ENCODE measurements at regions not wholly inside any gene's neighbourhood (a gene's known extent, or its start where the extent isn't known, plus 50 kb on each side); places are given as distances from the start of the nearest gene placed in this dataset.
A peak's percentile ranks its signal among the peaks of the same experiment; 100 is the strongest.

DNA sequence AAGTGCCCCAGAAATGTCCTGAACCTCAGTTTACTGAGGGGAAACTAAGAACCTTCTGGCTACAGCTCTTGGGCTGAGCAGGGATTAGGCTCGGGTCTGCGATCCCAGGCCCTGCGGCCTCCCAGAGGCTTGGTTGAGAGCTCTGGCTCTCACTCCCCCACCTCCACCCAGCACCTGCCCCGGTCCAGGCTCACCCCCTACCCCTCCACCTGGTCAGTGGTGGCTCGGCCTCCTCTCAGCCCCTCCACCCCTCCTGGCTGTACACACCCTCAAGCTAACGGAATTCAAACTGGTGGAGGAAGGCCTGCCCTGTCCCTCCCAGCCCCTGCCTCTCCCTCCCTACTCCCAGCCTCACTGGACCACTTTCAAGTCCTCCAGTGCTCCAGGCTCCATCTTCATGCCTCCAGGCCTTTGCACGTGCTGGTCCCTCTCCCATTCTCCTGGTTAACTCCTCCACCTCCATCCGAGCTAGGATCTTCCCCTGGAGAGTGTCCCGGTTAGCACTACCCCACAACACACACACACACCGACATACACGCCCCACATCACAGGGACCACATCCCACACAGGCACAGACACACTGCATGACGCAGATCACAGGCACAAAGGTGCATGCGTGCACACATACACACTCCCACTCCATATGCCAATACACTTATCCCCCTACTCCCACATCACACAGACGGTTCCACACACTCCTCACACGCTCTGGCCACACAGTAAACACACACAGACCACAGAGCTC is 130.9 kb downstream of the C9orf50 start:
- no peak for DNase-seq (ENCODE audit: low spot score)

DNA sequence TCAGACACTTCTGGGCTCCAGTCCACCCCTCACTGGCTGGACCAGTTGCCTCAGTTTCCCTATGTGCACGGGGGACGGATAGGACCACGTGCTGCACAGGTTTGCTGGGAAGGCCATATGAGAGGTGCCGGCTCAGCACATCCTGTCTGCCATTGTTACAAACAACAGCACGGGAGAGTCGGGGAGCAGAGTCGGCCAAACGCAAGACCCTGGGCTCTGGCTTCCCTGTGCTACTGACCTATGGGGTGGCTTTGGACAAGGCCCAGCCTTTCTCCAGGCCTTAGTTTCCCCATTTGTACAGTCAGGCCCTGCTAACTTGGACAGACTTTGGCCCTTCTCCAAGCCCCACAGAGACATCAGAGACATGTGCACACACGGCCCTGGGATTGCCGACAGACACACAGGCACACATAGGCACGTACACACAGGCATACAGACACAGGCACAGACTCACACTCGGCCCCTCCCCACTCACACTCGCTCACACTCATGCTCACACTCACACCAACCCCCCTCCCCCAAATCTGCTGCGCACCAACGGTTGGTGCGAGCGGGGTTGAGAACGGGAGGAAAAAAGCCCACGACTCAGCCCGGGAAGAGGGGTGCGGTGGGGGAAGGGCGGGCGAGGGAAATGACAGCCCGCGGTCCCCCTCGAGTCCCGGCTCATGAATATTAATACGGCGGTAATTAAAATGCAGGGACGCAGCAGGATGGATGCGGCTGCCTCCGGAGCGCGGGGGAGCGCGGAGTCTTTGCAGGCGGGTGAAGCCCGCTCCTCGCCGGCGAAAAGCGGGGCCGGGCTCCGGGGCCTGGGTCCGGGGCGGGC is 133.0 kb downstream of the C9orf50 start:
- DNase-seq (ENCODE audit: low spot score): peak; percentile 77

DNA sequence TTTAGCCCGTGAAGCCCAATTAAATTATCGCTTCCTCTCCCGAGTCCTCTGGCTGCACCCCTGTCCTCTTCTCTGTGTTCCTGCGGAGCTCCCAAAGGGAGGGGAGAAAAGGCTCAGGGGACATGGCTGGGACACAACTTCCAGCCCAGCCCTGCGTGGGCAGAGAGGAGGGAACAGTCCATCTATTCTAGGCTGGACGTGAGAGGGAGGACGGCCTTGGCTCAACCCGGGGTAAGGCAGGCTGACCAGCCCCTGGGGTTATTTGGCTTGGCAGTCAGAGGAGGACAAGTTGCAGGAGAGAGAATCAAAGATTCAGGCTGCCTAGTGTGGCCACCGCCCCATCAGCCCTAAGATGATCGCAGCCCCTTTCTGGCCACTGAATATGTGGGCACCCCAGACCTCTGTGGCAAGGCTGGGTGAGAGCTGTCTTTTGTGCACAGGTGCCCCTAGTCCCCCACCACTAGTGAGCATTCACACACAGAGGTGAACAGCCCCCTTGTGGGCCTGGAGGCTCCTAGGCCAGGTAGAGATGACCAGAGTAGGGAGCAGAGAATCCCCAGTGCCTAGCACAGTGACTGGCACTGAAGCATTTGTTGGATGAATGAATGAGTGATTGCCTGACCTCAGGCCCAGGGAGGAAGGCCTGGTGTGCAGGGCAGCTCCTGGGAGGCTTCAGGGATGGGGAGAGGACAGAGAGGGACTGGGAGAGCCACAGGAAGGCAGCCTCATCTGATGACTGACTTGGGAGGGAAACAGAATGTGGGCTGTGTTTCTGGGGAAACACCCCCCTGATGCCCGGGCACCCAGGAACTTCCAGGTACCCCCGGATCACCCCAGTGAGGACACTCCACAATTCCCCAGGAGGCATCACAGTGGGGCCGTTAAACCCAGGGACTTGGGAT is 133.9 kb downstream of the C9orf50 start:
- peak; percentile 85 for DNase-seq (ENCODE audit: low spot score)

DNA sequence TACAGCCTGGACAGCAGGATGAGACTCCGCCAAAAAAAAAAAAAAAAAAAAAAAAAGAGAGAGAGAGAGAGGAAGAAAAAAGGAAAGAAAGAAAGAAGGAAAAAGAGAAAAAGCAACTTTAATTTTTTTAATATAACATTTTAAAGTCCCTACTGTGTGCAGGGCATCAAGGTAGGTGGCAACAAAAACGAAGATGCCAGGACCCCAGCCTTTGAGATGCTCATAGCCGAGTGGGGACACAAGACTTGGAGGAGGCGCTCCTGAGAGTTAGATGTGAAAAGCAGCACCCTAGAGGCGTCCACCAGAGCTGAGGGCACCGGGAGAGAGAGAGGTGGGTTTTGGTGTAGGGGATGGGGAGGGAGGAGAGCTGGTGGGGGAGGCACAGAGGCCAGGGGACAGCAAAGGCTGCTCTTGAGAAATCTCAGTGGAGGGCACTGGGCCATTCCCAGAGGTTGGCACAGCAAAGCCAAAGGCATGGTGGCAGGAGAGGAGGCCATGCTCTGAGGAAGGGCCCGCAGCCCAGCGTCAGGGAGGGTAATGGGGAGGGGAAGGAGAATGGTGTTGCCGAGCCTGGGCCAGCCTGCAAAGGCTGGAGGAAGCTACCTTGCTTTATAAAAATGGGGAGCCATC is 135.6 kb downstream of the C9orf50 start:
- DNase-seq (ENCODE audit: low spot score): no peak

DNA sequence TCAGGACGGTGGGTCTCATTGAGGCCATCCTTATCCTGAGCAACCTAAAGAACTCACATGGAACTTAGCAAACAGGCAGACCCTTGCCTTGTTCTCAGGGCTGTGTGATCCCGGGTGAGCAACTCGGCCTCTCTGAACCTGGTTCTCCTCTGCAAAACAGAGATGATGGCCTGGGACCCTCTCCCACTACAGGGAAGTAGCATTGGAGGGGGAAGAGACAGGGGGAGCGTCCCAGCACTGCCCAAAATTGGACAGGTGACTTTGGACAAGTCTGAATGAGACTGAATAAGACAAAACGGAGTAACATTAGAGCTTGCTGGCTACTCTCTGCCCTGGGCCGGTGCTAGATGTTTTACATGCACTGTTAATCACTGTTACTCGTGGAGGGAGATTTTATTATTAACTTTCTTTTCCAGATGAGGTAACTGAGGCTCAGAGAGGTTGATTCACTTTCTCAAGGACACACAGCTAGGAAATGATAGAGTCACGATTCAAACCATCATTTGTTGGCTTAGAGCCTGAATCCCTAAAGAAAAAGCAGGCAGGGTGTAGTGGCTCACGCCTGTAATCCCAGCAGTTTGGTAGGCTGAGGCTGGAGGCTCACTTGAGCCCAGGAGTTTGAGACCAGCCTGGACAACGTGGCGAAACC is 136.4 kb downstream of the C9orf50 start:
- no peak for DNase-seq (ENCODE audit: low spot score)

DNA sequence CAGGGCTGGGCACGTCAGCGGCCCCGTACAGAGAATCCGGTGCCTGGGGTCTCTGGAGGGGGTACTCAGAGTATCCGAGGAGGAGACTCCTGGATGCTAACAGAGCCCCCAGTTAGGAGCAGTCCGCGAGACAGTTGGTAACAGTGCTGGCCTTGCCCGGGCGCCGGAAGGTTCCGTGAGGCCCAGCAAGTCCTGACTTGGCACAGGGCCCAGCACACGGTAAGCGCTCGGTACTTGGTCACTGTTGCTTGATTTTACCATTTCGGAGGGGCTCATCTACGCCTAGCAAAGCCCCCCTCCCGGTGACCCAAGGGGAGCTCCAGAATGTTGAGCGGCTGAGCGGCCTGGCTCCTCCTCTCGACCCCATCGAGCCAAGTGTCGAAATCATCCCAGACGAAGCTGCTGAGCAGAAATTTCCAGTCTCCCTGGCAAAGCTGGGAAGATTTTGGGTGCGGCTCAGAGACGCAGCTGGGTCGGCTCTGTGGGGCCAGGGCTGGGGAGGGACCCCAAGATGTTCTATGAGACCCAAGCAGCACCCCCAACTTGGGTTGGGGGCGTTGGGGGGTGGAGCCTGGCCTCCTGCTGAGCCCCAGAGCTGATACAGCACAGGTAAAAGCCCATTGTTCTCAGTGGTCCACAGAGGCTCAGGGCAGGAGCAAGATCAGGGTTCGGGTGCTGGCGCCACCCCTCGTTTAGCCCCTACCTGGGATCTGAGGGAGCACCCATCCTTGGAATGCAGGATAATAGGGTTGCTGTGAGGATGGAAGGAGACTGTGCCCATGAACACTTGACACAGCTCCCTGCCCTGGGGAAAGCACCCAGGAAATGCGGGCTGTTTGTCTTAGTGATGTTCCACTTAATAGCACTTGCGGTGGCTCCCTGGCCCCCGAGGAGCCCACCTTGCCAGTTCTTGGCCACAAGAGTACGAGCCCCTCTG is 137.2 kb downstream of the C9orf50 start:
- DNase-seq (ENCODE audit: low spot score): peak; percentile 92

DNA sequence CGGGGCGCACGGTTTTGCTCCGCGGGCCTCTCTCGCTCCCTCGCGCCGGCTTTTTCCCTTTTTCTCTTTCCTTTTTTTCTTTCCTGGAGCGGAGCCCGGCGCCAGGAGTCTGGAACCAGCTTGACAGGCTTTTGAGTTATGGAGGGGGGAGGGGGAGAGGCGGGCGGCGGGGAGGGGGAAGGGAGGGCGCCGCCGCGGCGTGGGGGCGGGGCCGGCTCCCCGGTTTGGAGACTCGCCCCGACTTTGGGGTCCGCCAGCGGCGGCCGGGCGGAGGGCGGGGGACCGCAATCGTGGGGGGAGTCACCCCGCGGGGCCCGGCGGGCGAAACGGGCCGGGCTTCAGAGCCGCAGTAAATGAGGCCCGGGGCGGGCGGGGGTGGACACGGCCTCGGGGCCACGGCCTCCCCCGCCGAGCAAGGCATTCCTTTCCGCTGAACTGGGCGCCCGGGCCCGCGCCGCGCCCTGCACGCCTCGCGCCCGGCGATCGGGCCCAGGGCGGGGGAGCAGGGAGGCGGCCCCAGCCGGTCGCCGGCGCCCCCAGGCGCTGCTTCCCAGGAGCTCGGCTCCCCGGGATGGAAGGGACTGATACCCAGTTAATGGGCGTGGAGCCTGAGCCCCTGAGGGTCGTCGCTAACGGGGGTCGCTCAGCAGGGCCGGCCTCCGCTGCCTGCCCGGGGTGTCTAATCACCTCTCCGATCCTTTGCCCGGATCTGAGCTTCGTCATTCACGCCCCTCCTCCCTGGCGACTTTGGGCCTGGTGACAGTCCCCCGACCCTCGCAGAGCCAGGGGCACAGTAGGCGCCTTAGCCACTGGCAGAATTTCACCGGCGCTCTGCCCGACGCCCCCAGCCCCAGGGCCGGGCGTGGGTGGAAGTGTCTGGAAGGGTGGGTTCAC is 138.1 kb downstream of the C9orf50 start:
- peak; percentile 93 for DNase-seq (ENCODE audit: low spot score)

DNA sequence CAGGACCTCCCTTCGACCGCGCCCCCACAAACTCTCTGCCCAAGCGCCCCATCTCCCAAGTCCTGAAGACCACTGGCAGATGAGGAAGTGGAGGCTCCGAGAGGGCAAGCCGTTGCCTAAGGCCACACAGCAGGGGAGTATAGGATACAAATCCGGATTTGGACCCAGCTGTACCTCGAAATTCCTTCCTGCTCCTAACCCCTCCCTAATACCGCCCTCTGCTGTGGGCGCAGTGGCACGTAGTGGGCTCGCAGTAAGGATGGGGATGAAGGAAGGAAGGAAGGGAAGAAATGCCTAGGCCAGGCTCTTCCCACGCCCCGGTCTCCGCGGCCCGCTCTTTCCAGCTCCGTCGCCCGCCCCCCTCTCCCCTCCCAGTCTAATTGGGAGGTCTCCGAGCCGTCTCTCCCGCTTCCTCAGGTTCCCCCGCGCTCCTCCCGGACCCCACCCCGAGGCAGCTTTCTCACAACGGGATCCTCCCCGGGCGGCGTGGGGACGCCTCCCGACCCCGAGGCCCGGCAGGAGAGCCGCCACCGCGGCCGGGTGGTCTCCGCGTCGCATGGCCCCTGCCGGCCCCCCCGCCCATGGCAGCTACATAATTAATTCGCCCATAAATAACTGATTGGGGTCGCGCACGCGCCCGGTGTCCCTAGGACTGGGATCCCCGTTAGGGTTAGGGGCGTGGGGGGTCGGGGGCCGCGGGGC is 138.9 kb downstream of the C9orf50 start:
- DNase-seq (ENCODE audit: low spot score): peak; percentile 51

DNA sequence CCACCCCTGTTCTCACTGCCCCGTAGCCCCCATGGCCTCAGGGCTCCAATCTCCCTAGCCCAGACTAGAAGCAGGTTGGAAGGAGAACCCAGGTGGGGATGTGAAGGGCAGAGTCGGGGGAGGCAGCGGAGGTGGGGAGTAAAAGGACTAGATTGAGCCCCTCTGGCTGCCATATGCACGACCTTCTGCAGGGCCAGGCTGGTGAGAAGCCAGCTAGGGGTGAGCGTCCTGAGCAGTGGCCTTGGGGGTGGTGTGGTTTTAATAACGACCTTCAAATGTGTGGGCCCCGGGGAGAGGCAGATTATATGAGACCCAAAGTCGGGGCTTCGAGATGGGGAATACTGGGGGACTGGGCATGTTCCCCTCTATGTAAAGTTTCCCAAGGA is 139.5 kb downstream of the C9orf50 start:
- DNase-seq (ENCODE audit: low spot score): no peak

DNA sequence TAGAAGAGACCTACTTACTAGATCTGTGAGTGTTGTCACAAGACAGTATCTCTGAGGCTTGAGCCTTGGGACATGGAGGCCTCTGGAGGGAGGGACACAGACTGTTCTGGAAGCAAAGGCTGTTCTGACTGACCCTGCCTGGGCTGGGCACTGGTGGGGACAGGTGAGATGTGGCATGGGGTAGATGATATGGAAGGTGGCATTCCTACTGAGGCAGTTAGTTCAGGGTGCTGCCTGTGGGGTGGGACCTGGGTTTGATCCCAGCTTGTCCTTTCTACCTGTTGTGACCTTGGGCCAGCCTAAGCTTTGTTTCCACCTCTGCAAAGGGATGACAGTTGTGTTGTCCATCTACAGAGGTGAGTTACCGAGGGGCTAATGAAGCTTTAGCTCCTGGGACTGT is 140.2 kb downstream of the C9orf50 start:
- DNase-seq (ENCODE audit: low spot score): no peak

DNA sequence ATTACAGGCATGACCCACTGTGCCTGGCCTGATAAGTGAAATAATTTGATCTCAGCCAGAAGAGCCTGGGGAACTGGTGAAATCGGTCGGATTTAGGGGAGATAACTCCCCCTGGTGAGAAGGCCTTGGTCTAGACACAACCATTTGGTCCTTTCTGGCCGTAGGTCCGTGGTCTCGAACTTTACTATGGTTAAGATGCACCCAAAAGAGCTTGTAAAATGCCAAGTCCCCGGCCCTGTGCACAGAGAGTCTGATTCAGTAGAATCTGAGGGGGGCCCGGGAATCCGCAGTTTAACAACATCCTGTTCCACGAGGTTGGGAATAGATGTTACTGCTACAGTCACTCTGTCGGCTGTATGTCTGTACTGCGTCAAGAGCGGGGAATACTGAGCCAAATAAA is 140.7 kb downstream of the C9orf50 start:
- DNase-seq (ENCODE audit: low spot score): no peak

DNA sequence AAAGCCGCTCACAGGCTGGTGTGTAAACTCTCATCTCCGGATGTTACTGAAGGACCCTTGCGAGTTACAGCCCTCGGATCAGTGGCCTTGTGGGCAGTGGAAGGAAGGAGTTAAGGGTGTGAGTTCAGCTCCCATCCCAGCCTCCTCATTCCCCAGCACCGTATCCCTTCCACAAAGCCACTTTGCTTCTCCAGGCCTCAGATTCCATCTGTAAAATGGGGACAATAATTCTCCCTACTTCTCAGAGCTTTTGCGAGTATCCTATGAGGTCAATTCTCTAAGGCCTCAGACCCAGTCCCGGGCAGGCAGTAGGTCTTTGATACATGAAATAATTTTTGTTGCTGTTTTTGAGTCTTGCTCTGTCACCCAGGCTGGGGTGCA is 141.3 kb downstream of the C9orf50 start:
- no peak for DNase-seq (ENCODE audit: low spot score)

DNA sequence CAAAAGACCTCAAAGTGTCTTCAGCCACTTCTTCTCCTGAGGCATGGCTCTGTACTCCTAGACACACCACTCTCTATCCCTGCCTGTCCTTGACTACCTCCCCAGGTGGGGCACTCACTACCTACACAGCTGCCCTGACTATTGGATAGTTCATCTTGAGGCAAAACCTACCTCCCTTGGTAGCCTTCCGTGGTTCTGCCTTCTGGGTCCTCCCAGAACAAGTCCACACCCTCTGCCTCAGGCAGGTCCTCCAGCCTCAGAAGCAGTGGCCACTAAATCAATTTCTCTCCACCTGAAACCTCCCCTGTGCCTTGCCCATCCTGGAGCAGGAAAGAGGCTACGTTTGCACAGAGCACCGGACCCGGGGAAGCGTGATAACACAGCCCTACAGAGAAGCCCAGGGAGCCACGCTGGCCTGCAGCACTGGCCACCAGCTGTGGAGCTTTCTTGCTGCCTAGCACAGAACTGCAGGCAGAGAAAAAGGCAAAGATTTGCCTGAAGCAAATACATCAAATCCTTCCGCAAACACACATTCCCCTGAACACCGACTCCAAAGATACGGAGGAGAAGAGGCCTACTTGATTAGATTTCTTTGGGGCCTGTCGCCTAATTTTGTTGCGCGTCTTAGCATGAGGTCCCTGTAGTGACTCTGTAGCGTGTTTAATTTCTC is 141.8 kb downstream of the C9orf50 start:
- DNase-seq (ENCODE audit: low spot score): no peak

DNA sequence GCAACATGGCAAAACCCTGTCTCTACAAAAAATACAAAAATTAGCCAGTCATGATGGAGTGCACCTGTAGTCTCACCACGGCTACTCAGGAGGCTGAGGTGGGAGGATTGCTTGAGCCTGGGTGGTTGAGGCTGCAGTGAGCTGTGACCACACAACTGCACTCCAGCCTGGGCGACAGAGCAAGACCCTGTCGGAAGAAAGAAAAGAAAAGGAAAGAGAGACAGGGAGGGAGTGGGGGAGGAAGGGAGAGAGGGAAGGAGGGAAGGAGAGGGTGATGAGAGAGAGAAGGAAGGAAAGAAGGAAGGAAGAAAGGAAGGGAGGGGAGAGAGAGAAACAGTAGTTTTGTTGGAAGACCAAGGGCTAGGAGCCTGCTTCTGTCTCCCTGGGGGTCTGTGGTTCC is 142.4 kb downstream of the C9orf50 start:
- no peak for DNase-seq (ENCODE audit: low spot score)

DNA sequence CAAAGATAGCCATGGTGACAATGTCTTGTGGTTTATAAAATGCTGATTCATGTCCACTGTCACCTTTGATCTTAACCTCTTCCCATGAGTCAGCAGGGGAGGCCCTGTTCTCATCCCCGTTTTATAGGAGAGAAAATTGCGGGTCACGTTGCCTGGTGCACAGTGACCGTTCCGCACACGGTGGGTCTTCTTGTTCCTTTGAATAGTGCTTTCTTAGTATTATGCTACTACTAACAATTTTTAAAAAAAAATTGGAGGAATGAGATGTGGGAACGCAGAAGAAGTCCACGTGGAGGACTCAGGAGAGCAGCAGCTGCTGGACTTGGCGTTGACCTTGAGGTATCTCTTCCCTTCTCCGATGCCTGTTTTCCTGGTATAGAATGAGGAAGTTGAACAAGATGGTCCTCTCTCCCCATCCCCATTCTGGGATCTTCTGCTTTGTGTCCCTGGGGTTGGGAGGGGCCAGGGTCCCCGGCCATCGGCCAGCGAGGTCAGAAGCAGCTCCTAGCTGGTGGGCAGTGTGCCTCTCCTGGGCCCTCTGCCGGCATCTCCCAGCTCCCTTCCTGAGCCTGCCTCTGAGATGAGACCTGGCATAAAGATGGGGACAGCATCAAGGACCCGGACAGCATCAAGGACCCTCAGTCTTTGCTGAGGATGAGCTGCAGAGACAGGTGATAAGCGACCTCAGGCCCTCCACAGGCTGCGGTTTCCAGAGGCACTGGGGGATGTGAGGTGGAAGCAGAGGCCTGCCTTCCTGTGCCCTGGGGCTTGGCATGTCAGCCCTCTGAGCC is 143.9 kb downstream of the C9orf50 start:
- no peak for DNase-seq (ENCODE audit: low spot score)

DNA sequence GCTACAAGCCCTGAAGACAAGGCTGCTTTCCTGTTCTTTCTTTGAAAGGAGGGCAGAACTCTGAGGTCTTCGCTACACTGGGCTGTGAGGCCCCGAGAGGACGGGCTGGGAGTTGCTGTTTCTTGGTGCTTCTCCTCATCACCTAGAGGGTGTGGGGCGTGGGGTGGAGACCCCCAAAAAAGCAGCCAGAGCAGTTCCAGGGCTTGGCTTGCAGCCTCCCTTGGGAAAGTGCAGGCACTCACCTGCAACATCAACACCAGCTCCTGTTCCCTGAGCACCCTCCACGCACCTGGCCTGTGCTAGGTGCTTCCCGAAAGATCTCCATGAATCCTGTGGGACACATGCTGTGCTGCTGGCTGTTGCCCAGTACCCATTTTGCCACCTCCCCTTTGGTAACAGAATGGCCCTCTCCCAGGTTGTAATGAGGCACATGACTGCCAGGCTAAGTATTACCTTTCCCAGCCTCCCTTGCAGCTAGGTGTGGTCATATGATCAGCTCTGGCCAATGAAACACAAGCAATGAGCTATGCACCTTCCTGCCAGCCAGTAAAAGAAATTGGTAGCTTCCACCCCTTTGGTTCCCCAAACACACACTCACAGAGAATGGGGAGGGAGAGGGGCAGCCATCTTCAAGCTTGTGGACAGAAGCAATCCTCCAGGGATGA is 146.0 kb downstream of the C9orf50 start:
- no peak for DNase-seq (ENCODE audit: low spot score)
